ENCODE measurements at regions not wholly inside any gene's neighbourhood (a gene's known extent, or its start where the extent isn't known, plus 50 kb on each side); places are given as distances from the start of the nearest gene placed in this dataset.
A peak's percentile ranks its signal among the peaks of the same experiment; 100 is the strongest.

DNA sequence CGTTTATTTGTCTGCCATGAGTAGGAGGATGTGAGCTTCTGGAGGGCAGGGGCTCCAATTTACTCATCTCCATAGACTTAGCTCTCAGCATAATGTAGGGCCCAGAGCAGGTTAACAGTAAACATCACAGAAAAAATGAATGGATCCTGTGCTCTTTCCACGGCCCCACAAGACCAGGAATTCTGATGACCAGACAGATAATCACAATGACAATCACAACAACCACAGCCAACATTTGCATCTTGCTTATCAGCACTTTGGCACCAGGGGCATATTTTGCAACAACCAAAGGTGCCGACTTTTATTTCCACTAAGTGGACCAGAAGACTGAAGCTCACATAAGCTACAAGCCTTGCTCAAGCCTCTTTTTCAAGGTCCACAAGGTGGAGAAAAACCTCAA, 68.9 kb upstream of the ANKRD34C start:
- TF ChIP-seq, protein P1, sequence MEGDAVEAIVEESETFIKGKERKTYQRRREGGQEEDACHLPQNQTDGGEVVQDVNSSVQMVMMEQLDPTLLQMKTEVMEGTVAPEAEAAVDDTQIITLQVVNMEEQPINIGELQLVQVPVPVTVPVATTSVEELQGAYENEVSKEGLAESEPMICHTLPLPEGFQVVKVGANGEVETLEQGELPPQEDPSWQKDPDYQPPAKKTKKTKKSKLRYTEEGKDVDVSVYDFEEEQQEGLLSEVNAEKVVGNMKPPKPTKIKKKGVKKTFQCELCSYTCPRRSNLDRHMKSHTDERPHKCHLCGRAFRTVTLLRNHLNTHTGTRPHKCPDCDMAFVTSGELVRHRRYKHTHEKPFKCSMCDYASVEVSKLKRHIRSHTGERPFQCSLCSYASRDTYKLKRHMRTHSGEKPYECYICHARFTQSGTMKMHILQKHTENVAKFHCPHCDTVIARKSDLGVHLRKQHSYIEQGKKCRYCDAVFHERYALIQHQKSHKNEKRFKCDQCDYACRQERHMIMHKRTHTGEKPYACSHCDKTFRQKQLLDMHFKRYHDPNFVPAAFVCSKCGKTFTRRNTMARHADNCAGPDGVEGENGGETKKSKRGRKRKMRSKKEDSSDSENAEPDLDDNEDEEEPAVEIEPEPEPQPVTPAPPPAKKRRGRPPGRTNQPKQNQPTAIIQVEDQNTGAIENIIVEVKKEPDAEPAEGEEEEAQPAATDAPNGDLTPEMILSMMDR (IDR thresholded peaks at IDR 0.05; ENCODE audit: insufficient read depth, low read length, poor library complexity, severe bottlenecking): no peak
- DNase-seq (ENCODE audit: extremely low read depth, insufficient read length): no peak
- Histone ChIP-seq H3K27me3 (replicated peaks; ENCODE audit: control insufficient read depth, insufficient read depth, low read length) (peaks cover 1% of the 10 kb centered on the region), H3K4me3 (replicated peaks; ENCODE audit: low read depth, low read length) (no peak overlapping the region), H3K36me3 (ENCODE audit: control insufficient read depth, insufficient read depth, low read length) (no peaks in the 10 kb centered on the region)

DNA sequence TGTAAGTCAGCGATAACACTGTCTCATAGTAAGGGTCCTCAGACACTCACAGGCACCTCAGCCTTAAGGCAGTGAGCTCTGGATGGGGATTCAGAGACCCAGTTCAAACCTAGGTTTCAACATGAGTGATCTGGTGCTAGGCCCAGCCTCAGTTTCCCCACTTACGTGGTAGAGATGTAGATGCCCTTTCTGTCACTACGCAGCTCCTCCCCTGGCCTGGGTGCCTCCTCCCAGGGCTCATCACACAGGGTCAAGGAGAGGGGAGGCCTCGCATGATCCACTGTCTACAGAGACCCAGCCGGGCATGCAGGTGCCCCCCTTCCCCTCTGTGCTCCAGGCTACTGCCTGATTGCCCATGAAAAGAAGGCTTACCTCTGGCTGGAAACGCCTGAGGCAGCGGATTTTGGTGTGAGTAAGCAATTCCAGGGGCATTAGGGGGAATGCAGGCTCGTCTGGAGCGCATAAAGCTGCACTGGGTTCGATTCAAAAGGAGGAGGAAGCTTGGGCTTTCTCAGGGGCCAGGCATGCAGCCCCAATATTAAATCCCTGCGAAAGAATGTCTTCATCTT, 69.8 kb upstream of the ANKRD34C start:
- TF ChIP-seq, protein P1 (IDR thresholded peaks at IDR 0.05; ENCODE audit: insufficient read depth, low read length, poor library complexity, severe bottlenecking): no peak
- Histone ChIP-seq H3K27me3 (replicated peaks; ENCODE audit: control insufficient read depth, insufficient read depth, low read length) (peaks cover 1% of the 10 kb centered on the region), H3K36me3 (ENCODE audit: control insufficient read depth, insufficient read depth, low read length) (no peaks in the 10 kb centered on the region), H3K4me3 (replicated peaks; ENCODE audit: low read depth, low read length) (no peak overlapping the region)
- no peak for DNase-seq (ENCODE audit: extremely low read depth, insufficient read length)

DNA sequence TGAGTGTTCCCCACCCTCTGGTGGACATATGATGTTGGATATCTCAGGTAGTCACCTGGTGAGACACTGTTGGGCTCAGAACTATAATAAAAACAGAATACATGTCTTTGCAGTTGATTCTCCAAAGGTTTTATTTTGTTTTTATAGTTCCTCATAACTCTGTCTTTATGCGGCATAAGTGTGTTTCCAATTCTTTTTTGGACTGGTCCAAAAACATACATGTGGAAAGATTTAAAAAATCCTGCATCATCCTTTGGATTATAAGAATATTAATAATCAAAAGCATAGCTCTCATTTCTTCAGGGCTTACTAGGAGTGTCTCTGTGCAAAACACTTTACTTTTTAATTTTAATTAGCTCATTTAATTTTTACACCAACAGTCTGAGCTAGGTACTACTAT, 71.0 kb upstream of the ANKRD34C start:
- no peak for DNase-seq (ENCODE audit: extremely low read depth, insufficient read length)
- Histone ChIP-seq H3K4me3 (replicated peaks; ENCODE audit: low read depth, low read length) (no peak overlapping the region), H3K36me3 (ENCODE audit: control insufficient read depth, insufficient read depth, low read length) (no peaks in the 10 kb centered on the region), H3K27me3 (replicated peaks; ENCODE audit: control insufficient read depth, insufficient read depth, low read length) (peaks cover 3% of the 10 kb centered on the region)
- TF ChIP-seq, protein P1 (IDR thresholded peaks at IDR 0.05; ENCODE audit: insufficient read depth, low read length, poor library complexity, severe bottlenecking): no peak

DNA sequence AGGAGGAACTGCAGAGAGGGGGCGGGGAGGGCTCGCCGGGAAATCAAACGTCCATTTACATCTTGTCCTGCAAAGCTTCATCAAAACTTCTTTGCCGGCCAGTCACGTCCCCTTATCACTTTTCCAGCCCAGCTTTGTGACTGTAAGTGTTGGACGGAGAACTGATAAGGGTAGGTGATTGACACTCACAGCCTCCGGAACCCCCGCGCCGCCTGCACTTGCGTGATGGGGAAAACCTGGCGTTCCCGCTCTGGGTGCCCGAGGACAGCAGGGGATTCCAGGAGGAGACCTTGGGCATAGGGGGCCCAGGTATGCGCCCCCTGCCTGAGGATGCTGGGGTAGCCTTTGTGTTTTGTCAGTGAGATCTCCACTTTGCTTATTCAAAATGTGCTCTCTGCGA, 72.8 kb upstream of the ANKRD34C start:
- no peak overlapping the region for H3K4me3 ChIP-seq (replicated peaks; ENCODE audit: low read depth, low read length)
- TF ChIP-seq, protein P1 (IDR thresholded peaks at IDR 0.05; ENCODE audit: insufficient read depth, low read length, poor library complexity, severe bottlenecking): peak; percentile 20
- H3K36me3 ChIP-seq (ENCODE audit: control insufficient read depth, insufficient read depth, low read length): no peaks in the 10 kb centered on the region
- DNase-seq (ENCODE audit: extremely low read depth, insufficient read length): no peak
- H3K27me3 ChIP-seq (replicated peaks; ENCODE audit: control insufficient read depth, insufficient read depth, low read length): peaks cover 8% of the 10 kb centered on the region

DNA sequence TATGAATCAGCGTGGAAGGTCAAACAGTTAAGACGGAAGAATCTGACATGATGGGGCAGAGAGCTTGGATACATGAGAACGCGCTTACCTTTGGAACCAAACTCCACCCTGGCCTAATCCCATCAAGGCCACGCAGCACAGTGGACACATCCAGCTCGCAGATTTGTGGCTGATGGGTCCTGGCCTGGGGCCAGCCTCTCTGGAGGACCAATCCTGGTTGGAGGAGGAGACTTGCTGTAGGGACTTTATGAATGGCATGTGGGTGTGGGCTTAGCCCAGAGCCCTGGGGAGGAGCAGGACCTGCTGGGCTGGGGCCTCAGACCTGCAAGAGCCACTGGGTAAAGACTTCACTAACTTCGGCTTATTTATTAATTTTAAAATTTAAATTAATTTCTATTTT, 73.4 kb upstream of the ANKRD34C start:
- no peaks in the 10 kb centered on the region for H3K36me3 ChIP-seq (ENCODE audit: control insufficient read depth, insufficient read depth, low read length)
- H3K4me3 ChIP-seq (replicated peaks; ENCODE audit: low read depth, low read length): no peak overlapping the region
- no peak for DNase-seq (ENCODE audit: extremely low read depth, insufficient read length)
- TF ChIP-seq, protein P1 (IDR thresholded peaks at IDR 0.05; ENCODE audit: insufficient read depth, low read length, poor library complexity, severe bottlenecking): no peak
- H3K27me3 ChIP-seq (replicated peaks; ENCODE audit: control insufficient read depth, insufficient read depth, low read length): peaks cover 8% of the 10 kb centered on the region

DNA sequence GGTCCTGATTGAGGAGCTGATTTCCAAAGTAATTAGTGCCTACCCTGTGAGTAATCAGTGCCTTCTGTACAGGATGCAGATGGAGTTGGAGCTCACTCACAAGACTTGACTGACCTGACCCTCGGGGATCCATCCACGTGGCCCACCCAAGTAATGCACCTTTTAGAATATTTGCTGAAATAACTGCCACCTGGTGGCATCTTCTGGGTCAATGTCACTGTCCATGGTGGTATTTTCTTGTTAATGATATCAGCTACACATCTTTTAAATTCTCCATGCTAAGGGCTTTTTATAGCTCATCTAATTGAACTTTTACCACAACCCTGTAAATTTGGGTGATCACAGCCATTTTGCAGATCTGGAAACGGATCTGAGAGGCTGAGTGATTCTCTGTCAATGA, 74.3 kb upstream of the ANKRD34C start:
- H3K36me3 ChIP-seq (ENCODE audit: control insufficient read depth, insufficient read depth, low read length): no peaks in the 10 kb centered on the region
- TF ChIP-seq, protein P1 (IDR thresholded peaks at IDR 0.05; ENCODE audit: insufficient read depth, low read length, poor library complexity, severe bottlenecking): no peak
- H3K4me3 ChIP-seq (replicated peaks; ENCODE audit: low read depth, low read length): no peak overlapping the region
- H3K27me3 ChIP-seq (replicated peaks; ENCODE audit: control insufficient read depth, insufficient read depth, low read length): peaks cover 8% of the 10 kb centered on the region
- DNase-seq (ENCODE audit: extremely low read depth, insufficient read length): no peak
